ENCODE measurements at regions not wholly inside any gene's neighbourhood (a gene's known extent, or its start where the extent isn't known, plus 50 kb on each side); places are given as distances from the start of the nearest gene placed in this dataset.

- Histone ChIP-seq H3K27me3 (ENCODE audit: insufficient read depth, low read length) (no peaks in the 10 kb centered on the region), H3K14ac (ENCODE audit: low read length) (no peak overlapping the region), H4K91ac (ENCODE audit: low read depth, low read length) (no peak overlapping the region), H3K23ac (ENCODE audit: low read length) (no peak overlapping the region), H2AFZ (ENCODE audit: insufficient read depth, low read length, poor library complexity) (no peak overlapping the region), H3K79me1 (ENCODE audit: low read length) (no peaks in the 10 kb centered on the region), H3K4me1 (ENCODE audit: control insufficient read depth in 1 of 2, insufficient read depth in 2 of 2, low read length in 2 of 2) (peaks cover 0 to 3% of the 10 kb centered on the region in 2 experiments), H3K4me2 (ENCODE audit: low read length) (no peak overlapping the region), H4K12ac (ENCODE audit: low read depth, low read length) (no peak overlapping the region), H2BK12ac (ENCODE audit: low read length) (no peak overlapping the region), H2BK120ac (ENCODE audit: insufficient read depth, low read length, poor library complexity) (no peak overlapping the region), H3K18ac (ENCODE audit: low read length) (no peak overlapping the region), H3K36me3 (ENCODE audit: control insufficient read depth in 1 of 2, insufficient read depth in 2 of 2, low read length in 2 of 2) (no peaks in the 10 kb centered on the region), H2AK5ac (ENCODE audit: low read length) (no peak overlapping the region), H3K79me2 (ENCODE audit: control insufficient read depth, insufficient read depth, low read length, poor library complexity) (peaks cover 2% of the 10 kb centered on the region), H4K8ac (ENCODE audit: low read depth, low read length) (no peak overlapping the region), H3K9me3 (ENCODE audit: insufficient read depth, low read depth, low read length) (no peaks in the 10 kb centered on the region), H3K4ac (ENCODE audit: low read depth, low read length) (no peak overlapping the region), H3K9ac (ENCODE audit: low read length) (no peak overlapping the region), H3K4me3 (ENCODE audit: low read depth, low read length) (peak overlapping the region; percentile 4), H2BK5ac (ENCODE audit: low read depth, low read length, poor library complexity) (no peak overlapping the region), H3K27ac (ENCODE audit: low read depth, low read length) (no peak overlapping the region)
- WGBS (ENCODE audit: extremely low coverage, insufficient coverage, insufficient read length) = no CpG with 5 or more reads among the region's 12 CpGs
- no peak for DNase-seq
Measured at GRCh38 chr15:29405564-29405963, 135.9 kb upstream of the NSMCE3 start.

GRCh38 chr15:29403772-29404171, 134.2 kb upstream of the NSMCE3 start:
- Histone ChIP-seq H3K4me3 (ENCODE audit: low read depth, low read length) (no peak overlapping the region), H2AK5ac (ENCODE audit: low read length) (no peak overlapping the region), H3K4me1 (ENCODE audit: control insufficient read depth in 1 of 2, insufficient read depth in 2 of 2, low read length in 2 of 2) (no peaks in the 10 kb centered on the region), H3K9me3 (ENCODE audit: insufficient read depth, low read depth, low read length) (no peaks in the 10 kb centered on the region), H3K14ac (ENCODE audit: low read length) (no peak overlapping the region), H3K79me1 (ENCODE audit: low read length) (no peaks in the 10 kb centered on the region), H3K27ac (ENCODE audit: low read depth, low read length) (no peak overlapping the region), H4K12ac (ENCODE audit: low read depth, low read length) (no peak overlapping the region), H2BK12ac (ENCODE audit: low read length) (no peak overlapping the region), H3K79me2 (ENCODE audit: control insufficient read depth, insufficient read depth, low read length, poor library complexity) (no peaks in the 10 kb centered on the region), H3K4me2 (ENCODE audit: low read length) (no peak overlapping the region), H3K4ac (ENCODE audit: low read depth, low read length) (no peak overlapping the region), H3K18ac (ENCODE audit: low read length) (no peak overlapping the region), H3K36me3 (ENCODE audit: control insufficient read depth in 1 of 2, insufficient read depth in 2 of 2, low read length in 2 of 2) (no peaks in the 10 kb centered on the region), H2BK5ac (ENCODE audit: low read depth, low read length, poor library complexity) (no peak overlapping the region), H3K23ac (ENCODE audit: low read length) (no peak overlapping the region), H3K9ac (ENCODE audit: low read length) (no peak overlapping the region), H3K27me3 (ENCODE audit: insufficient read depth, low read length) (no peaks in the 10 kb centered on the region), H2BK120ac (ENCODE audit: insufficient read depth, low read length, poor library complexity) (no peak overlapping the region), H4K91ac (ENCODE audit: low read depth, low read length) (no peak overlapping the region), H2AFZ (ENCODE audit: insufficient read depth, low read length, poor library complexity) (no peak overlapping the region), H4K8ac (ENCODE audit: low read depth, low read length) (no peak overlapping the region)
- DNase-seq = no peak
- WGBS (ENCODE audit: extremely low coverage, insufficient coverage, insufficient read length) = no CpG with 5 or more reads among the region's 8 CpGs

- Histone ChIP-seq H3K9me3 (ENCODE audit: insufficient read depth, low read depth, low read length) (no peaks in the 10 kb centered on the region), H2BK5ac (ENCODE audit: low read depth, low read length, poor library complexity) (no peak overlapping the region), H3K4ac (ENCODE audit: low read depth, low read length) (no peak overlapping the region), H3K4me3 (ENCODE audit: low read depth, low read length) (no peak overlapping the region), H4K8ac (ENCODE audit: low read depth, low read length) (no peak overlapping the region), H3K27me3 (ENCODE audit: insufficient read depth, low read length) (no peaks in the 10 kb centered on the region), H3K27ac (ENCODE audit: low read depth, low read length) (no peak overlapping the region), H2BK12ac (ENCODE audit: low read length) (no peak overlapping the region), H3K23ac (ENCODE audit: low read length) (no peak overlapping the region), H3K4me2 (ENCODE audit: low read length) (no peak overlapping the region), H3K36me3 (ENCODE audit: control insufficient read depth in 1 of 2, insufficient read depth in 2 of 2, low read length in 2 of 2) (no peaks in the 10 kb centered on the region), H2BK120ac (ENCODE audit: insufficient read depth, low read length, poor library complexity) (no peak overlapping the region), H4K91ac (ENCODE audit: low read depth, low read length) (no peak overlapping the region), H3K79me2 (ENCODE audit: control insufficient read depth, insufficient read depth, low read length, poor library complexity) (no peaks in the 10 kb centered on the region), H3K18ac (ENCODE audit: low read length) (no peak overlapping the region), H2AK5ac (ENCODE audit: low read length) (no peak overlapping the region), H3K4me1 (ENCODE audit: control insufficient read depth in 1 of 2, insufficient read depth in 2 of 2, low read length in 2 of 2) (no peaks in the 10 kb centered on the region), H4K12ac (ENCODE audit: low read depth, low read length) (no peak overlapping the region), H3K14ac (ENCODE audit: low read length) (no peak overlapping the region), H3K9ac (ENCODE audit: low read length) (no peak overlapping the region), H3K79me1 (ENCODE audit: low read length) (no peaks in the 10 kb centered on the region), H2AFZ (ENCODE audit: insufficient read depth, low read length, poor library complexity) (no peak overlapping the region)
- no peak for DNase-seq
- no CpG with 5 or more reads among the region's 7 CpGs for WGBS (ENCODE audit: extremely low coverage, insufficient coverage, insufficient read length)
Measured at GRCh38 chr15:29401644-29402043, 132.0 kb upstream of the NSMCE3 start.

GRCh38 chr15:29400701-29401100, 131.1 kb upstream of the NSMCE3 start:
- Histone ChIP-seq H3K4me1 (ENCODE audit: control insufficient read depth in 1 of 2, insufficient read depth in 2 of 2, low read length in 2 of 2) (no peaks in the 10 kb centered on the region), H3K4me2 (ENCODE audit: low read length) (no peak overlapping the region), H3K14ac (ENCODE audit: low read length) (no peak overlapping the region), H3K79me1 (ENCODE audit: low read length) (no peaks in the 10 kb centered on the region), H3K9ac (ENCODE audit: low read length) (no peak overlapping the region), H2BK5ac (ENCODE audit: low read depth, low read length, poor library complexity) (no peak overlapping the region), H3K27ac (ENCODE audit: low read depth, low read length) (no peak overlapping the region), H3K79me2 (ENCODE audit: control insufficient read depth, insufficient read depth, low read length, poor library complexity) (no peaks in the 10 kb centered on the region), H2BK12ac (ENCODE audit: low read length) (no peak overlapping the region), H2AFZ (ENCODE audit: insufficient read depth, low read length, poor library complexity) (no peak overlapping the region), H3K18ac (ENCODE audit: low read length) (no peak overlapping the region), H4K12ac (ENCODE audit: low read depth, low read length) (no peak overlapping the region), H3K9me3 (ENCODE audit: insufficient read depth, low read depth, low read length) (no peaks in the 10 kb centered on the region), H4K91ac (ENCODE audit: low read depth, low read length) (no peak overlapping the region), H3K4ac (ENCODE audit: low read depth, low read length) (no peak overlapping the region), H3K27me3 (ENCODE audit: insufficient read depth, low read length) (no peaks in the 10 kb centered on the region), H3K23ac (ENCODE audit: low read length) (no peak overlapping the region), H4K8ac (ENCODE audit: low read depth, low read length) (no peak overlapping the region), H2BK120ac (ENCODE audit: insufficient read depth, low read length, poor library complexity) (no peak overlapping the region), H3K36me3 (ENCODE audit: control insufficient read depth in 1 of 2, insufficient read depth in 2 of 2, low read length in 2 of 2) (no peaks in the 10 kb centered on the region), H2AK5ac (ENCODE audit: low read length) (no peak overlapping the region), H3K4me3 (ENCODE audit: low read depth, low read length) (no peak overlapping the region)
- DNase-seq = no peak
- no CpG with 5 or more reads among the region's 8 CpGs for WGBS (ENCODE audit: extremely low coverage, insufficient coverage, insufficient read length)
